Upper lobe of left lung (tissue), 6 donors: ENCODE measurements at regions not wholly inside any gene's neighbourhood (a gene's known extent, or its start where the extent isn't known, plus 50 kb on each side); places are given as distances from the start of the nearest gene placed in this dataset.

Source experiments
- ATAC-seq, 2 donors: fragments of 200-7000 bp; cut with Tn5 transposase; one replicate each; pipeline ENCODE4 v1.9.1; 2022; ENCODE audit warnings: mild to moderate bottlenecking in 2 of 2, moderate library complexity in 2 of 2; ENCODE audit not compliant: low FRiP score in 2 of 2
- DNase-seq, 2 donors: peaks; one replicate each; pipeline ENCODE4 v3.0.0-alpha.2; 2019 to 2020
- H3K27ac ChIP-seq, 4 donors: fragments of 200-600 bp; sonication (generic); one replicate each; pipeline ENCODE4 v1.5.1; 2016 to 2019
- H3K27me3 ChIP-seq, 4 donors: fragments of 200-600 bp; sonication (generic); one replicate each; pipeline ENCODE4 v1.5.1; 2017 to 2019
- H3K36me3 ChIP-seq, 4 donors: fragments of 200-600 bp; sonication (generic); one replicate each; pipeline ENCODE4 v1.5.1; 2016 to 2019
- H3K4me1 ChIP-seq, 4 donors: fragments of 200-600 bp; sonication (generic); one replicate each; pipeline ENCODE4 v1.5.1; 2018 to 2019
- H3K4me3 ChIP-seq, 4 donors: fragments of 200-600 bp; sonication (generic); one replicate each; pipeline ENCODE4 v1.5.1; 2017 to 2019; ENCODE audit warnings: mild to moderate bottlenecking in 2 of 4, moderate library complexity in 1 of 4
- H3K9me3 ChIP-seq, 4 donors: fragments of 200-600 bp; sonication (generic); one replicate each; pipeline ENCODE4 v1.5.1; 2018 to 2019
- EP300 ChIP-seq, 4 donors: sonication (generic); formaldehyde crosslinking; IDR thresholded peaks; one replicate each; pipeline ENCODE4 v1.5.1; 2017; ENCODE audit warnings: antibody characterized with exemption in 4 of 4, control low read depth in 2 of 4
- POLR2A ChIP-seq, 4 donors: fragments of 450-650 bp; IDR thresholded peaks; one replicate each; pipeline ENCODE4 v1.5.1; 2016 to 2017; ENCODE audit warnings: antibody characterized with exemption in 4 of 4, mild to moderate bottlenecking in 2 of 4
- POLR2AphosphoS5 ChIP-seq, 2 donors: sonication (generic); formaldehyde crosslinking; IDR thresholded peaks; one replicate each; pipeline ENCODE4 v1.5.1; 2017; ENCODE audit warnings: antibody characterized with exemption in 2 of 2
- WGBS, 2 donors: methylation state at CpG; one replicate each; pipeline ENCODE4 v1.1.5; 2017 to 2018; 5-methylcytosine and 5-hydroxymethylcytosine counted together
- TF ChIP-seq, protein P1 (sequence below), 6 experiments: fragments of 450-650 bp in 4 of 6; fragments of 200-600 bp in 2 of 6; sonication (generic) in 2 of 6; IDR thresholded peaks; one replicate each; pipeline ENCODE4 v1.5.1; 2016 to 2019; ENCODE audit warnings: antibody characterized with exemption in 6 of 6
- donor health status: DM: no; HTN: no; CAD: no; lungs with moderate emphysema.
- donor health status: DM: no; HTN: yes; CAD: no; lungs with severe emphysema.

DNA sequence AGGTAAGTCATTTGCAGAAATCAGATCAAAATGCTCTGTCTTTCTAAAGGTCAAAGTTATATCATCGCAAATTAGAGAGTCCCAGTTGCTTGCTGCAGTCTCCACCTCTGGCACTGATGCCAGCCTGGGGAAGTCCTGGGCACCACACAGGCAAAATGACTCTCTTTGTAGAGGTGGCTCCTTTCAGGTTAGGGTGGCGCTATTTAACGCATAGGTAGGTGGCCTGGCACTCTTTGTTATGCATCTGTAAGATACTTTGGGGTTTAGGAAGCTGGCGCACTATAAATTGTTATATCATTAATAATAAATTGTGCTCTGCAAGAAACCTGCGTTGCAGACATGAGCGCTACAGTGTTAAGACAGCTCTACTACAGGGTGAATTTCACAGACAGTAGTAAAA, 268.5 kb downstream of the ICOS start:
- 87 to 89% methylated on average over 6 of the region's 6 CpGs for WGBS, 2 donors
- DNase-seq (no peak), ATAC-seq (no peak)
- Histone ChIP-seq H3K4me1 (no peaks in the 10 kb centered on the region), H3K27me3 (no peaks in the 10 kb centered on the region), H3K27ac (no peak overlapping the region), H3K4me3 (no peak overlapping the region), H3K36me3 (no peaks in the 10 kb centered on the region), H3K9me3 (no peaks in the 10 kb centered on the region)
- TF ChIP-seq, protein P1, sequence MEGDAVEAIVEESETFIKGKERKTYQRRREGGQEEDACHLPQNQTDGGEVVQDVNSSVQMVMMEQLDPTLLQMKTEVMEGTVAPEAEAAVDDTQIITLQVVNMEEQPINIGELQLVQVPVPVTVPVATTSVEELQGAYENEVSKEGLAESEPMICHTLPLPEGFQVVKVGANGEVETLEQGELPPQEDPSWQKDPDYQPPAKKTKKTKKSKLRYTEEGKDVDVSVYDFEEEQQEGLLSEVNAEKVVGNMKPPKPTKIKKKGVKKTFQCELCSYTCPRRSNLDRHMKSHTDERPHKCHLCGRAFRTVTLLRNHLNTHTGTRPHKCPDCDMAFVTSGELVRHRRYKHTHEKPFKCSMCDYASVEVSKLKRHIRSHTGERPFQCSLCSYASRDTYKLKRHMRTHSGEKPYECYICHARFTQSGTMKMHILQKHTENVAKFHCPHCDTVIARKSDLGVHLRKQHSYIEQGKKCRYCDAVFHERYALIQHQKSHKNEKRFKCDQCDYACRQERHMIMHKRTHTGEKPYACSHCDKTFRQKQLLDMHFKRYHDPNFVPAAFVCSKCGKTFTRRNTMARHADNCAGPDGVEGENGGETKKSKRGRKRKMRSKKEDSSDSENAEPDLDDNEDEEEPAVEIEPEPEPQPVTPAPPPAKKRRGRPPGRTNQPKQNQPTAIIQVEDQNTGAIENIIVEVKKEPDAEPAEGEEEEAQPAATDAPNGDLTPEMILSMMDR (IDR thresholded peaks at IDR 0.05) = no peak
- TF ChIP-seq EP300 (IDR thresholded peaks at IDR 0.05) (no peak), POLR2A (IDR thresholded peaks at IDR 0.05) (no peak)

DNA sequence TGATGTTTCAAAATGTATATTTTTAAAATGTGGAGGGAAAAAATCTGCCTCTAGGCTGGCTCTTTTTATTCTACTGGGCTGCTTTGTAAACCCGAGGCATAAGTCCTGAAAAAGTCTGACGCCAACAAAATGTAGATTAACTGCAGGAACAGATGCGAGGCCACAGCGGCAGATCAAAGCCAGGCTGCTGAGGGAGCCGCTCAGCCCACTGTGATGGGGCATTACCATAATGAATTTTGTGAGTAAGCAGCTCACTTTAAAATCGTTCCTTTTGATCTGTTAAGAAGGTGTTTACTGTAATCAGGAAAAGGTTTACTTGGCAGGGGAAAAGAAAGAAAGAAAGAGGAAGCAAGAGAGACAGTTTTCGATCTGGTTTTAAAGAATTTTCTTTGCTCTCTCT, 269.0 kb downstream of the ICOS start:
- Histone ChIP-seq H3K27me3 (no peaks in the 10 kb centered on the region), H3K4me1 (no peaks in the 10 kb centered on the region), H3K27ac (no peak overlapping the region), H3K36me3 (no peaks in the 10 kb centered on the region), H3K4me3 (no peak overlapping the region), H3K9me3 (no peaks in the 10 kb centered on the region)
- TF ChIP-seq, protein P1 (IDR thresholded peaks at IDR 0.05) = no peak
- TF ChIP-seq EP300 (IDR thresholded peaks at IDR 0.05) (no peak), POLR2AphosphoS5 (IDR thresholded peaks at IDR 0.05) (no peak), POLR2A (IDR thresholded peaks at IDR 0.05) (no peak)
- ATAC-seq (no peak), DNase-seq (no peak)
- WGBS, 2 donors = 53 to 54% methylated on average over 7 of the region's 7 CpGs

DNA sequence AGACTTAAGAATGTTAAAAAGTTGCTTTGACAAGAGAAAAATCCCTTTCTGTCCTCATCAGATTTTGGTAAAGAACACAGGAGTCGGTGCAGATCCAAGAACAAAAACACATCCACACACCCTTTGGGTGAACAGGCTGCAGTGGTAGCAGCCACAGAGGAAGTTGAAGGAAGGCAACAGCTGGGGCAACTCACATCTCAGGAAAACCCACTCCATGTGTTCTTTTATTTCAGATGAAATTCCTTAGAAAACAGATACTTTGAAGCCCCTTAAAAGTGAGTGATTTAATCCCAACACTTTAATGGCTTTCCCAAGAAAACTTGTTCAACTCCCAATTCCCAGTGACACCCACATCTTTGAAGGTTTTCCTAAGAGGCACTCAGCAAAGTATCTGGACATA, 271.3 kb downstream of the ICOS start:
- no peaks in the 10 kb centered on the region for H3K9me3 ChIP-seq
- WGBS, 2 donors = 73 to 78% methylated on average over 1 of the region's 1 CpG
- H3K27ac ChIP-seq = no peak overlapping the region
- no peaks in the 10 kb centered on the region for H3K4me1 ChIP-seq
- H3K27me3 ChIP-seq = no peaks in the 10 kb centered on the region
- ATAC-seq (no peak), DNase-seq (no peak)
- H3K36me3 ChIP-seq = no peaks in the 10 kb centered on the region
- TF ChIP-seq, protein P1 (IDR thresholded peaks at IDR 0.05) = no peak
- TF ChIP-seq POLR2A (IDR thresholded peaks at IDR 0.05) (no peak), POLR2AphosphoS5 (IDR thresholded peaks at IDR 0.05) (no peak), EP300 (IDR thresholded peaks at IDR 0.05) (no peak)
- H3K4me3 ChIP-seq = no peak overlapping the region

- Histone ChIP-seq H3K27me3 (no peaks in the 10 kb centered on the region), H3K4me3 (no peak overlapping the region), H3K36me3 (no peaks in the 10 kb centered on the region), H3K9me3 (no peaks in the 10 kb centered on the region), H3K4me1 (no peaks in the 10 kb centered on the region), H3K27ac (no peak overlapping the region)
- ATAC-seq (no peak), DNase-seq (no peak)
- TF ChIP-seq POLR2A (IDR thresholded peaks at IDR 0.05) (no peak), POLR2AphosphoS5 (IDR thresholded peaks at IDR 0.05) (no peak), EP300 (IDR thresholded peaks at IDR 0.05) (no peak)
- TF ChIP-seq, protein P1 (IDR thresholded peaks at IDR 0.05) = no peak
Measured at GRCh38 chr2:204213588-204213987, 277.0 kb downstream of the ICOS start.

DNA sequence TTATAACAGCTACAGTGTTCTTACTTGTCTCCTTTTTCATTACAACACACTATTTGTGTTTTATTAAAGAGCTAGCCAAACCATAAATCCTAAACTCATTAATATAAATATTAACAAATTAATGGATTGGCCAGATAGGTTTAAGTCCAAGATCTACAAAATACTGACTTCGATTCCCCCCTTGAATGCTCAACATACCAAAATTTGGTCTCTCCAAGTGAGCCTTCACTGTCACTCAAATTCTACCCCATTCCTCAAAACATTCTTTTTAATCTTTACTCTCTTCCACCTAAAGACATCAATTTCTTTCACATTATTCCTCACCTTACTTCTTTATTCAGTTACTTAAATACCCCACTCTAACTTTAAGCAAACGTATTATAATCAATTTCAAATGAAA, 281.5 kb downstream of the ICOS start:
- H3K27me3 ChIP-seq = no peaks in the 10 kb centered on the region
- DNase-seq (no peak), ATAC-seq (no peak)
- H3K9me3 ChIP-seq = no peaks in the 10 kb centered on the region
- no peaks in the 10 kb centered on the region for H3K36me3 ChIP-seq
- no peak overlapping the region for H3K27ac ChIP-seq
- WGBS, 2 donors = 91 to 93% methylated on average over 2 of the region's 2 CpGs
- no peak overlapping the region for H3K4me3 ChIP-seq
- H3K4me1 ChIP-seq = no peaks in the 10 kb centered on the region
- no peak for TF ChIP-seq POLR2AphosphoS5 (IDR thresholded peaks at IDR 0.05)
- no peak for TF ChIP-seq EP300 (IDR thresholded peaks at IDR 0.05)
- TF ChIP-seq POLR2A (IDR thresholded peaks at IDR 0.05) = no peak
- TF ChIP-seq, protein P1 (IDR thresholded peaks at IDR 0.05) = no peak
